ENCODE measurements at regions not wholly inside any gene's neighbourhood (a gene's known extent, or its start where the extent isn't known, plus 50 kb on each side); places are given as distances from the start of the nearest gene placed in this dataset.

- ChIA-PET POLR2A (no interaction called here), CTCF (ENCODE audit: low intra/inter-chr PET ratio, low total read pairs) (no interaction called here)
- in situ Hi-C loops (cut with HindIII; ENCODE audit: extremely low pct_ligation_motif_present, low pct_unique_long_range_greater_than_20kb) (no loop called here), intact Hi-C loops (cut with micrococcal nuclease; ENCODE audit: unreplicated experiment) (no loop called here)
- H3K9ac ChIP-seq (ENCODE audit: insufficient read depth, low read depth, low read length) = no peak overlapping the region
- 25% methylated on average over 3 of the region's 3 CpGs for WGBS (ENCODE audit: low lambda C conversion rate)
- no peak overlapping the region for H3K27ac ChIP-seq (ENCODE audit: extremely low read length, insufficient read depth, low read length)
- H3K4me3 ChIP-seq (replicated peaks in 1 of 3; ENCODE audit: insufficient read depth in 1 of 3, low read depth in 2 of 3, low read length in 3 of 3) = no peak overlapping the region
- H4K20me1 ChIP-seq (ENCODE audit: insufficient read depth, low read length) = no peaks in the 10 kb centered on the region
- no peak overlapping the region for H2AFZ ChIP-seq (ENCODE audit: low read length)
- no peaks in the 10 kb centered on the region for H3K9me3 ChIP-seq (ENCODE audit: low read length)
- DNase-seq (ENCODE audit: low spot score) (no peak), ATAC-seq (no peak), FAIRE-seq (no peak)
- 0 out of 5 replicates have a peak, but pooled peaks cover 0 to 1% of the 10 kb centered on the region in 2 experiments for H3K27me3 ChIP-seq (ENCODE audit: control insufficient read depth in 1 of 2, insufficient read depth in 2 of 2, low read length in 2 of 2)
- no peaks in the 10 kb centered on the region for H3K36me3 ChIP-seq (replicated peaks in 1 of 2; ENCODE audit: control insufficient read depth in 1 of 2, insufficient read depth in 2 of 2, low read length in 2 of 2)
- no peak overlapping the region for H3K4me2 ChIP-seq (ENCODE audit: low read depth, low read length)
- H3K79me2 ChIP-seq (ENCODE audit: insufficient read depth, low read length) = no peaks in the 10 kb centered on the region
- no peaks in the 10 kb centered on the region for H3K4me1 ChIP-seq (ENCODE audit: insufficient read depth, low read length)
- no peak for TF ChIP-seq NONO (IDR thresholded peaks at IDR 0.05)
- no peak for TF ChIP-seq NONO (CRISPR knock-in tag; conservative IDR thresholded peaks at IDR 0.05)
- TF ChIP-seq, protein P1, sequence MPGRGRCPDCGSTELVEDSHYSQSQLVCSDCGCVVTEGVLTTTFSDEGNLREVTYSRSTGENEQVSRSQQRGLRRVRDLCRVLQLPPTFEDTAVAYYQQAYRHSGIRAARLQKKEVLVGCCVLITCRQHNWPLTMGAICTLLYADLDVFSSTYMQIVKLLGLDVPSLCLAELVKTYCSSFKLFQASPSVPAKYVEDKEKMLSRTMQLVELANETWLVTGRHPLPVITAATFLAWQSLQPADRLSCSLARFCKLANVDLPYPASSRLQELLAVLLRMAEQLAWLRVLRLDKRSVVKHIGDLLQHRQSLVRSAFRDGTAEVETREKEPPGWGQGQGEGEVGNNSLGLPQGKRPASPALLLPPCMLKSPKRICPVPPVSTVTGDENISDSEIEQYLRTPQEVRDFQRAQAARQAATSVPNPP (CRISPR knock-in tag; IDR thresholded peaks at IDR 0.05) = no peak
- TF ChIP-seq ZFP82 (CRISPR knock-in tag; IDR thresholded peaks at IDR 0.05; ENCODE audit: borderline replicate concordance) = no peak
- no TSS peak for BruUV-seq (replicated peaks)
Observed at GRCh38 chr4:53942712-53943111, 121.7 kb downstream of the CHIC2 start.

GRCh38 chr4:53941331-53941730 lies 123.1 kb downstream of the CHIC2 start:
- no peak overlapping the region for H3K4me3 ChIP-seq (replicated peaks in 1 of 3; ENCODE audit: insufficient read depth in 1 of 3, low read depth in 2 of 3, low read length in 3 of 3)
- no peaks in the 10 kb centered on the region for H3K27me3 ChIP-seq (ENCODE audit: control insufficient read depth in 1 of 2, insufficient read depth in 2 of 2, low read length in 2 of 2)
- H3K9me3 ChIP-seq (ENCODE audit: low read length) = no peaks in the 10 kb centered on the region
- POLR2A ChIA-PET = no interaction called here
- in situ Hi-C loops (cut with HindIII; ENCODE audit: extremely low pct_ligation_motif_present, low pct_unique_long_range_greater_than_20kb) (no loop called here), intact Hi-C loops (cut with micrococcal nuclease; ENCODE audit: unreplicated experiment) (no loop called here)
- H3K36me3 ChIP-seq (replicated peaks in 1 of 2; ENCODE audit: control insufficient read depth in 1 of 2, insufficient read depth in 2 of 2, low read length in 2 of 2) = no peaks in the 10 kb centered on the region
- no peak for ATAC-seq
- H3K9ac ChIP-seq (ENCODE audit: insufficient read depth, low read depth, low read length) = no peak overlapping the region
- DNase-seq (ENCODE audit: low spot score) = no peak
- WGBS (ENCODE audit: low lambda C conversion rate) = 92% methylated on average over 4 of the region's 4 CpGs
- no peak overlapping the region for H3K27ac ChIP-seq (ENCODE audit: extremely low read length, insufficient read depth, low read length)
- H4K20me1 ChIP-seq (ENCODE audit: insufficient read depth, low read length) = no peaks in the 10 kb centered on the region
- no peaks in the 10 kb centered on the region for H3K79me2 ChIP-seq (ENCODE audit: insufficient read depth, low read length)
- CTCF ChIA-PET (ENCODE audit: low intra/inter-chr PET ratio, low total read pairs) = no interaction called here
- H2AFZ ChIP-seq (ENCODE audit: low read length) = no peak overlapping the region
- FAIRE-seq = no peak
- BruUV-seq (replicated peaks) = no TSS peak
- no peak overlapping the region for H3K4me2 ChIP-seq (ENCODE audit: low read depth, low read length)
- H3K4me1 ChIP-seq (ENCODE audit: insufficient read depth, low read length) = no peaks in the 10 kb centered on the region
- TF ChIP-seq HIC2 (CRISPR knock-in tag; IDR thresholded peaks at IDR 0.05; ENCODE audit: low read depth) (no peak), GATAD2A (CRISPR knock-in tag; IDR thresholded peaks at IDR 0.05) (no peak), JUND (CRISPR knock-in tag; IDR thresholded peaks at IDR 0.05) (no peak)
- TF ChIP-seq, protein P2, sequence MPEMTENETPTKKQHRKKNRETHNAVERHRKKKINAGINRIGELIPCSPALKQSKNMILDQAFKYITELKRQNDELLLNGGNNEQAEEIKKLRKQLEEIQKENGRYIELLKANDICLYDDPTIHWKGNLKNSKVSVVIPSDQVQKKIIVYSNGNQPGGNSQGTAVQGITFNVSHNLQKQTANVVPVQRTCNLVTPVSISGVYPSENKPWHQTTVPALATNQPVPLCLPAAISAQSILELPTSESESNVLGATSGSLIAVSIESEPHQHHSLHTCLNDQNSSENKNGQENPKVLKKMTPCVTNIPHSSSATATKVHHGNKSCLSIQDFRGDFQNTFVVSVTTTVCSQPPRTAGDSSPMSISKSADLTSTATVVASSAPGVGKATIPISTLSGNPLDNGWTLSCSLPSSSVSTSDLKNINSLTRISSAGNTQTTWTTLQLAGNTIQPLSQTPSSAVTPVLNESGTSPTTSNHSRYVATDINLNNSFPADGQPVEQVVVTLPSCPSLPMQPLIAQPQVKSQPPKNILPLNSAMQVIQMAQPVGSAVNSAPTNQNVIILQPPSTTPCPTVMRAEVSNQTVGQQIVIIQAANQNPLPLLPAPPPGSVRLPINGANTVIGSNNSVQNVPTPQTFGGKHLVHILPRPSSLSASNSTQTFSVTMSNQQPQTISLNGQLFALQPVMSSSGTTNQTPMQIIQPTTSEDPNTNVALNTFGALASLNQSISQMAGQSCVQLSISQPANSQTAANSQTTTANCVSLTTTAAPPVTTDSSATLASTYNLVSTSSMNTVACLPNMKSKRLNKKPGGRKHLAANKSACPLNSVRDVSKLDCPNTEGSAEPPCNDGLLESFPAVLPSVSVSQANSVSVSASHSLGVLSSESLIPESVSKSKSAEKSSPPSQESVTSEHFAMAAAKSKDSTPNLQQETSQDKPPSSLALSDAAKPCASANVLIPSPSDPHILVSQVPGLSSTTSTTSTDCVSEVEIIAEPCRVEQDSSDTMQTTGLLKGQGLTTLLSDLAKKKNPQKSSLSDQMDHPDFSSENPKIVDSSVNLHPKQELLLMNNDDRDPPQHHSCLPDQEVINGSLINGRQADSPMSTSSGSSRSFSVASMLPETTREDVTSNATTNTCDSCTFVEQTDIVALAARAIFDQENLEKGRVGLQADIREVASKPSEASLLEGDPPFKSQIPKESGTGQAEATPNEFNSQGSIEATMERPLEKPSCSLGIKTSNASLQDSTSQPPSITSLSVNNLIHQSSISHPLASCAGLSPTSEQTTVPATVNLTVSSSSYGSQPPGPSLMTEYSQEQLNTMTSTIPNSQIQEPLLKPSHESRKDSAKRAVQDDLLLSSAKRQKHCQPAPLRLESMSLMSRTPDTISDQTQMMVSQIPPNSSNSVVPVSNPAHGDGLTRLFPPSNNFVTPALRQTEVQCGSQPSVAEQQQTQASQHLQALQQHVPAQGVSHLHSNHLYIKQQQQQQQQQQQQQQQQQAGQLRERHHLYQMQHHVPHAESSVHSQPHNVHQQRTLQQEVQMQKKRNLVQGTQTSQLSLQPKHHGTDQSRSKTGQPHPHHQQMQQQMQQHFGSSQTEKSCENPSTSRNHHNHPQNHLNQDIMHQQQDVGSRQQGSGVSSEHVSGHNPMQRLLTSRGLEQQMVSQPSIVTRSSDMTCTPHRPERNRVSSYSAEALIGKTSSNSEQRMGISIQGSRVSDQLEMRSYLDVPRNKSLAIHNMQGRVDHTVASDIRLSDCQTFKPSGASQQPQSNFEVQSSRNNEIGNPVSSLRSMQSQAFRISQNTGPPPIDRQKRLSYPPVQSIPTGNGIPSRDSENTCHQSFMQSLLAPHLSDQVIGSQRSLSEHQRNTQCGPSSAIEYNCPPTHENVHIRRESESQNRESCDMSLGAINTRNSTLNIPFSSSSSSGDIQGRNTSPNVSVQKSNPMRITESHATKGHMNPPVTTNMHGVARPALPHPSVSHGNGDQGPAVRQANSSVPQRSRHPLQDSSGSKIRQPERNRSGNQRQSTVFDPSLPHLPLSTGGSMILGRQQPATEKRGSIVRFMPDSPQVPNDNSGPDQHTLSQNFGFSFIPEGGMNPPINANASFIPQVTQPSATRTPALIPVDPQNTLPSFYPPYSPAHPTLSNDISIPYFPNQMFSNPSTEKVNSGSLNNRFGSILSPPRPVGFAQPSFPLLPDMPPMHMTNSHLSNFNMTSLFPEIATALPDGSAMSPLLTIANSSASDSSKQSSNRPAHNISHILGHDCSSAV (CRISPR knock-in tag; IDR thresholded peaks at IDR 0.05; ENCODE audit: borderline replicate concordance) = no peak
